Liver (tissue), 8 donors: ENCODE measurements at regions not wholly inside any gene's neighbourhood (a gene's known extent, or its start where the extent isn't known, plus 50 kb on each side); places are given as distances from the start of the nearest gene placed in this dataset.

Experiments used
- DNase-seq: peaks from one replicate; pipeline ENCODE4 v3.0.0-alpha.2; 2017; ENCODE audit warnings: low spot score
- H3K27ac ChIP-seq, 2 donors: one replicate each; pipeline ENCODE4 v1.7.0; 2013; ENCODE audit warnings: inconsistent platforms in 2 of 2, low read length in 2 of 2, control low read depth in 1 of 2, low read depth in 1 of 2, mild to moderate bottlenecking in 1 of 2
- H3K27me3 ChIP-seq, 4 donors: one replicate each; pipeline versions ENCODE4 v1.6.1 to v1.7.0; 2013; ENCODE audit warnings: low read length in 3 of 4, inconsistent platforms in 1 of 4, mild to moderate bottlenecking in 1 of 4, moderate library complexity in 1 of 4; ENCODE audit not compliant: control insufficient read depth in 4 of 4, insufficient read depth in 4 of 4
- H3K36me3 ChIP-seq, 4 donors: one replicate each; pipeline versions ENCODE4 v1.6.1 to v1.7.0; 2013; ENCODE audit warnings: low read length in 3 of 4, mild to moderate bottlenecking in 3 of 4, low read depth in 1 of 4, moderate library complexity in 1 of 4; ENCODE audit not compliant: control insufficient read depth in 4 of 4, insufficient read depth in 3 of 4
- H3K4me1 ChIP-seq, 4 donors: one replicate each; pipeline versions ENCODE4 v1.6.1 to v1.7.0; 2013; ENCODE audit warnings: low read length in 3 of 4, mild to moderate bottlenecking in 3 of 4, moderate library complexity in 1 of 4; ENCODE audit not compliant: control insufficient read depth in 4 of 4, insufficient read depth in 4 of 4
- H3K4me3 ChIP-seq, 3 donors: one replicate each; pipeline versions ENCODE4 v1.6.1 to v1.7.0; 2013; ENCODE audit warnings: low read length in 3 of 3, control low read depth in 1 of 3, low read depth in 1 of 3, mild to moderate bottlenecking in 1 of 3
- H3K9ac ChIP-seq, 2 donors: one replicate each; pipeline ENCODE4 v1.7.0; 2013; ENCODE audit warnings: low read length in 2 of 2, mild to moderate bottlenecking in 2 of 2, moderate library complexity in 2 of 2, control low read depth in 1 of 2, low read depth in 1 of 2
- H3K9me3 ChIP-seq, 4 donors: one replicate each; pipeline versions ENCODE4 v1.6.1 to v1.7.0; 2013; ENCODE audit warnings: low read length in 3 of 4; ENCODE audit not compliant: control insufficient read depth in 4 of 4
- ATF3 ChIP-seq: IDR thresholded peaks from 2 replicates; pipeline ENCODE4 v1.6.1; 2016; ENCODE audit warnings: antibody characterized with exemption
- CTCF ChIP-seq: fragments of 150-350 bp; IDR thresholded peaks from 2 replicates; pipeline ENCODE4 v1.5.1; 2017; ENCODE audit warnings: improper control_type of control experiment, low read depth, low read length; ENCODE audit not compliant: missing input control
- FOXA1 ChIP-seq: IDR thresholded peaks from 2 replicates; pipeline ENCODE4 v1.6.1; 2016; ENCODE audit warnings: antibody characterized with exemption
- FOXA2 ChIP-seq: IDR thresholded peaks from 2 replicates; pipeline ENCODE4 v1.6.1; 2016; ENCODE audit warnings: antibody characterized with exemption
- GABPA ChIP-seq, 2 donors: IDR thresholded peaks in 1 of 2; conservative IDR thresholded peaks in 1 of 2; 2 replicates each; pipeline ENCODE4 v1.6.1; 2016; ENCODE audit warnings: antibody characterized with exemption in 2 of 2, mild to moderate bottlenecking in 1 of 2, moderate library complexity in 1 of 2
- HNF4A ChIP-seq, 2 donors: conservative IDR thresholded peaks; 2 replicates each; pipeline ENCODE4 v1.6.1; 2016; ENCODE audit warnings: antibody characterized with exemption in 2 of 2, mild to moderate bottlenecking in 2 of 2
- HNF4G ChIP-seq: IDR thresholded peaks from 2 replicates; pipeline ENCODE4 v1.6.1; 2016; ENCODE audit warnings: antibody characterized with exemption
- MAX ChIP-seq: IDR thresholded peaks from 2 replicates; pipeline ENCODE4 v1.6.1; 2016; ENCODE audit warnings: antibody characterized with exemption
- NR2F2 ChIP-seq: IDR thresholded peaks from 2 replicates; pipeline ENCODE4 v1.6.1; 2016; ENCODE audit warnings: antibody characterized with exemption
- RAD21 ChIP-seq, 2 donors: IDR thresholded peaks; 2 replicates each; pipeline ENCODE4 v1.6.1; 2016; ENCODE audit warnings: antibody characterized with exemption in 2 of 2, mild to moderate bottlenecking in 2 of 2
- RXRA ChIP-seq, 2 donors: IDR thresholded peaks; 2 replicates each; pipeline ENCODE4 v1.6.1; 2017 to 2018; ENCODE audit warnings: antibody characterized with exemption in 2 of 2, mild to moderate bottlenecking in 1 of 2
- TAF1 ChIP-seq: conservative IDR thresholded peaks from 2 replicates; pipeline ENCODE4 v1.6.1; 2016; ENCODE audit warnings: antibody characterized with exemption, mild to moderate bottlenecking
- WGBS: extraction: QIAGEN DNeasy Blood & Tissue Kit; methylation state at CpG from one replicate; pipeline ENCODE4 v1.1.7; 2013; 5-methylcytosine and 5-hydroxymethylcytosine counted together
- TF ChIP-seq, protein P1 (sequence below): IDR thresholded peaks from 2 replicates; pipeline ENCODE4 v1.6.1; 2016; ENCODE audit warnings: antibody characterized with exemption
- TF ChIP-seq, protein P2 (sequence below): IDR thresholded peaks from 2 replicates; pipeline ENCODE4 v1.6.1; 2016; ENCODE audit warnings: antibody characterized with exemption, mild to moderate bottlenecking
- donor health status: healthy.
- donor health status: healthy.
- donor health status: healthy.
- donor health status: healthy.
- donor health status: healthy.

DNA sequence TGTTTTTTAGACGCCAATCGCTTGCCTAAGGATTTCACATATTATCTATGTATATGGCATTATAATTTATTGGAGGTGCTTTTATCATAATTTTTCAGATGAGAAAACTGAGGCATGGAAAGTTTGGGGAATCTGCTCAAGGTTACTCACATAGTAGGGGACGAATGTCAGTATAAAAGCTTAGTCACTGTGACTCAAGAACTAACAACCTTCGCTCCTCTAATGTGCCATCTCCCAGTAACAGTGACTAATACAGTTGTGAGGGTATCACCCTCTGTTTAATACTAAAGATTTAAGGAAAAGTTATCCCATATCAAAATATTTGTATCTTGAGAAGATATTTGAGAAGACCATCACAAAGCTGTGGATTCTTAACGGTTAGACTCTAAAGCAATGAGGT is 353.1 kb upstream of the SPOCK3 start:
- H3K4me1 ChIP-seq = no peaks in the 10 kb centered on the region
- H3K27ac ChIP-seq = no peak overlapping the region
- no peaks in the 10 kb centered on the region for H3K36me3 ChIP-seq
- no peaks in the 10 kb centered on the region for H3K27me3 ChIP-seq
- TF ChIP-seq, protein P1, sequence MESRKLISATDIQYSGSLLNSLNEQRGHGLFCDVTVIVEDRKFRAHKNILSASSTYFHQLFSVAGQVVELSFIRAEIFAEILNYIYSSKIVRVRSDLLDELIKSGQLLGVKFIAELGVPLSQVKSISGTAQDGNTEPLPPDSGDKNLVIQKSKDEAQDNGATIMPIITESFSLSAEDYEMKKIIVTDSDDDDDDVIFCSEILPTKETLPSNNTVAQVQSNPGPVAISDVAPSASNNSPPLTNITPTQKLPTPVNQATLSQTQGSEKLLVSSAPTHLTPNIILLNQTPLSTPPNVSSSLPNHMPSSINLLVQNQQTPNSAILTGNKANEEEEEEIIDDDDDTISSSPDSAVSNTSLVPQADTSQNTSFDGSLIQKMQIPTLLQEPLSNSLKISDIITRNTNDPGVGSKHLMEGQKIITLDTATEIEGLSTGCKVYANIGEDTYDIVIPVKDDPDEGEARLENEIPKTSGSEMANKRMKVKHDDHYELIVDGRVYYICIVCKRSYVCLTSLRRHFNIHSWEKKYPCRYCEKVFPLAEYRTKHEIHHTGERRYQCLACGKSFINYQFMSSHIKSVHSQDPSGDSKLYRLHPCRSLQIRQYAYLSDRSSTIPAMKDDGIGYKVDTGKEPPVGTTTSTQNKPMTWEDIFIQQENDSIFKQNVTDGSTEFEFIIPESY = no peak
- TF ChIP-seq HNF4A (conservative IDR thresholded peaks at IDR 0.05) (no peak), RXRA (IDR thresholded peaks at IDR 0.05) (no peak), RAD21 (IDR thresholded peaks at IDR 0.05) (no peak), CTCF (no peak), FOXA2 (no peak), HNF4G (no peak), GABPA (IDR thresholded peaks at IDR 0.05 in 1 of 2, conservative IDR thresholded peaks at IDR 0.05 in 1 of 2) (no peak), MAX (no peak), ATF3 (no peak)
- DNase-seq = no peak
- no peak overlapping the region for H3K9ac ChIP-seq
- no peaks in the 10 kb centered on the region for H3K9me3 ChIP-seq
- WGBS = 63% methylated on average over 5 of the region's 5 CpGs
- H3K4me3 ChIP-seq = no peak overlapping the region

- no peak for DNase-seq
- TF ChIP-seq, protein P2, sequence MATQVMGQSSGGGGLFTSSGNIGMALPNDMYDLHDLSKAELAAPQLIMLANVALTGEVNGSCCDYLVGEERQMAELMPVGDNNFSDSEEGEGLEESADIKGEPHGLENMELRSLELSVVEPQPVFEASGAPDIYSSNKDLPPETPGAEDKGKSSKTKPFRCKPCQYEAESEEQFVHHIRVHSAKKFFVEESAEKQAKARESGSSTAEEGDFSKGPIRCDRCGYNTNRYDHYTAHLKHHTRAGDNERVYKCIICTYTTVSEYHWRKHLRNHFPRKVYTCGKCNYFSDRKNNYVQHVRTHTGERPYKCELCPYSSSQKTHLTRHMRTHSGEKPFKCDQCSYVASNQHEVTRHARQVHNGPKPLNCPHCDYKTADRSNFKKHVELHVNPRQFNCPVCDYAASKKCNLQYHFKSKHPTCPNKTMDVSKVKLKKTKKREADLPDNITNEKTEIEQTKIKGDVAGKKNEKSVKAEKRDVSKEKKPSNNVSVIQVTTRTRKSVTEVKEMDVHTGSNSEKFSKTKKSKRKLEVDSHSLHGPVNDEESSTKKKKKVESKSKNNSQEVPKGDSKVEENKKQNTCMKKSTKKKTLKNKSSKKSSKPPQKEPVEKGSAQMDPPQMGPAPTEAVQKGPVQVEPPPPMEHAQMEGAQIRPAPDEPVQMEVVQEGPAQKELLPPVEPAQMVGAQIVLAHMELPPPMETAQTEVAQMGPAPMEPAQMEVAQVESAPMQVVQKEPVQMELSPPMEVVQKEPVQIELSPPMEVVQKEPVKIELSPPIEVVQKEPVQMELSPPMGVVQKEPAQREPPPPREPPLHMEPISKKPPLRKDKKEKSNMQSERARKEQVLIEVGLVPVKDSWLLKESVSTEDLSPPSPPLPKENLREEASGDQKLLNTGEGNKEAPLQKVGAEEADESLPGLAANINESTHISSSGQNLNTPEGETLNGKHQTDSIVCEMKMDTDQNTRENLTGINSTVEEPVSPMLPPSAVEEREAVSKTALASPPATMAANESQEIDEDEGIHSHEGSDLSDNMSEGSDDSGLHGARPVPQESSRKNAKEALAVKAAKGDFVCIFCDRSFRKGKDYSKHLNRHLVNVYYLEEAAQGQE = no peak
- TF ChIP-seq TAF1 (no peak), FOXA1 (no peak), NR2F2 (no peak), HNF4A (conservative IDR thresholded peaks at IDR 0.05) (no peak)
- Histone ChIP-seq H3K9me3 (no peaks in the 10 kb centered on the region), H3K9ac (no peak overlapping the region), H3K4me1 (no peaks in the 10 kb centered on the region), H3K4me3 (no peak overlapping the region), H3K27ac (no peak overlapping the region), H3K36me3 (no peaks in the 10 kb centered on the region), H3K27me3 (no peaks in the 10 kb centered on the region)
- WGBS = 67% methylated on average over 3 of the region's 3 CpGs
Observed at GRCh38 chr4:167595898-167596297, 361.6 kb upstream of the SPOCK3 start.
